ENCODE measurements at regions not wholly inside any gene's neighbourhood (a gene's known extent, or its start where the extent isn't known, plus 50 kb on each side); places are given as distances from the start of the nearest gene placed in this dataset.

DNA sequence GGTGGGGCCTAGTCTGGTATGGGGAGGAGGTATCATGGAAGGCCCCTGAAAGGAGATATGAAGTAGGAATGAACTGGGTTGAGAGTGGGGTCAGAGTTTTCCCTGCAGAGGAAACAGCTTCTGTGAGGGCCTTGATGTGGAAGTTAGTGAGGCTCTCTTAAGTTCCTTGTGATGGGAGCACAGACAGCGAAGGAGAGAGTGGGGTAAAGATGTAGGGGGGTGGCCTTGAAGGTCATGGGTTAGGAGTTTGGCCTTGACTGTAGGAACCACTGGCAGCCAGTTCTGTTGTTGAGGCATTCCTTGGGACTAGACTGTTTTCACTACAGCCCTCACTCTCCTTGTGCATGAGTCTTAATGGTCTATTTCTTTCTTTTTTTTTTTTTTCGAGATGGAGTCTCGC lies 77.8 kb upstream of the NMNAT3 start:
- POLR2A ChIA-PET: no interaction called here
- CTCF ChIA-PET: interaction anchor here (1.0 kb wide), 1 partner anchor 11 kb away, joined by 3 read pairs; no protein-coding TSS in a partner anchor
- TF ChIP-seq, protein P1, sequence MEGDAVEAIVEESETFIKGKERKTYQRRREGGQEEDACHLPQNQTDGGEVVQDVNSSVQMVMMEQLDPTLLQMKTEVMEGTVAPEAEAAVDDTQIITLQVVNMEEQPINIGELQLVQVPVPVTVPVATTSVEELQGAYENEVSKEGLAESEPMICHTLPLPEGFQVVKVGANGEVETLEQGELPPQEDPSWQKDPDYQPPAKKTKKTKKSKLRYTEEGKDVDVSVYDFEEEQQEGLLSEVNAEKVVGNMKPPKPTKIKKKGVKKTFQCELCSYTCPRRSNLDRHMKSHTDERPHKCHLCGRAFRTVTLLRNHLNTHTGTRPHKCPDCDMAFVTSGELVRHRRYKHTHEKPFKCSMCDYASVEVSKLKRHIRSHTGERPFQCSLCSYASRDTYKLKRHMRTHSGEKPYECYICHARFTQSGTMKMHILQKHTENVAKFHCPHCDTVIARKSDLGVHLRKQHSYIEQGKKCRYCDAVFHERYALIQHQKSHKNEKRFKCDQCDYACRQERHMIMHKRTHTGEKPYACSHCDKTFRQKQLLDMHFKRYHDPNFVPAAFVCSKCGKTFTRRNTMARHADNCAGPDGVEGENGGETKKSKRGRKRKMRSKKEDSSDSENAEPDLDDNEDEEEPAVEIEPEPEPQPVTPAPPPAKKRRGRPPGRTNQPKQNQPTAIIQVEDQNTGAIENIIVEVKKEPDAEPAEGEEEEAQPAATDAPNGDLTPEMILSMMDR (IDR thresholded peaks at IDR 0.05; ENCODE audit: insufficient read depth, low read depth, low read length): no peak
- no peak overlapping the region for H3K4me3 ChIP-seq (ENCODE audit: low read depth, low read length)
- DNase-seq (ENCODE audit: low read depth): no peak
- H3K36me3 ChIP-seq (ENCODE audit: control insufficient read depth, insufficient read depth, low read length): no peaks in the 10 kb centered on the region
- H3K27me3 ChIP-seq (ENCODE audit: control insufficient read depth, insufficient read depth, low read length): no peaks in the 10 kb centered on the region; the same call in 1 of the 2 replicates

DNA sequence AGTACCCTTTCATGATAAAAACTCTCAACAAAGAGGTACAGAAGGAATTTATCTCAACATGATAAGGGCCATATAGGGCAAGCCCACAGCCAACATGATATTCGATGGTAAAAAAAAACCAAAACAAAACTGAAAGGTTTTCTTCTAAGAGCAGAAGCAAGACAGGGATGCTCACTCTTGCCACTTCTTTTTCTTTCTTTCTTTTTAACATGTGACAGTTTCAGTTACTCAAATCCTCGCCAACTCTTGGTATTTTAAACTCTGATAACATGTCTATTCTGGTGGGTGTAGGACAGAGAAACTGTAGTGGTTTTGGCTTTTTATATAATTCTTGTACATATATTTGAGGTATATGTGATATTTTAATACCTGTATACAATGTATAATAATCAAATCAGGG lies 74.0 kb upstream of the NMNAT3 start:
- H3K4me3 ChIP-seq (ENCODE audit: low read depth, low read length): no peak overlapping the region
- ChIA-PET CTCF (no interaction called here), POLR2A (no interaction called here)
- no peaks in the 10 kb centered on the region for H3K36me3 ChIP-seq (ENCODE audit: control insufficient read depth, insufficient read depth, low read length)
- TF ChIP-seq, protein P1 (IDR thresholded peaks at IDR 0.05; ENCODE audit: insufficient read depth, low read depth, low read length): no peak
- no peak for DNase-seq (ENCODE audit: low read depth)
- no peaks in the 10 kb centered on the region; the same call in 1 of the 2 replicates for H3K27me3 ChIP-seq (ENCODE audit: control insufficient read depth, insufficient read depth, low read length)

DNA sequence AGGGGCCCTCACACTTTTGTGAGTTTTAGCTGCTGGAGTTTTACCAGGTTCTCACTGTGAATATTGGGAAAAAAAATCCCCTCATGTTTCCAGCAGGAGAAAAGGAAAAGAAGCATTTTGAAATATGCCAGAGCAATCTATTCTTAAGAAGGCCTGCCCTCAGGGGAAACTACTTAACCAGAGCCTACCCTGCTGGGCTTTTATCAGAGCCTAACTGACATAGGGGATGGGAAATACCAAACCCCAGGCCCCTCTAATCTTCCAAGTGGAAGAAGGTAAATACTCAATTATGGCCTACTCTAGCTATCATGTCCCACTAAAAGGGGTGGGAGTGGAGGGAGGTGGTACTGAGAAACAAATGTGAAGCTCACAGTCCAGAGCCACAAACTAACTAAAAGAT lies 68.7 kb upstream of the NMNAT3 start:
- no peaks in the 10 kb centered on the region for H3K27me3 ChIP-seq (ENCODE audit: control insufficient read depth, insufficient read depth, low read length)
- TF ChIP-seq, protein P1 (IDR thresholded peaks at IDR 0.05; ENCODE audit: insufficient read depth, low read depth, low read length): no peak
- H3K4me3 ChIP-seq (ENCODE audit: low read depth, low read length): no peak overlapping the region
- no peaks in the 10 kb centered on the region for H3K36me3 ChIP-seq (ENCODE audit: control insufficient read depth, insufficient read depth, low read length)
- no peak for DNase-seq (ENCODE audit: low read depth)
- ChIA-PET POLR2A (interaction anchor here (0.6 kb wide), 1 partner anchor 358 kb away, joined by 3 read pairs; no protein-coding TSS in a partner anchor), CTCF (interaction anchor here (0.7 to 2.9 kb wide), 2 partner anchors 26 to 28 kb away, joined by 3 to 8 read pairs; no protein-coding TSS in a partner anchor)

DNA sequence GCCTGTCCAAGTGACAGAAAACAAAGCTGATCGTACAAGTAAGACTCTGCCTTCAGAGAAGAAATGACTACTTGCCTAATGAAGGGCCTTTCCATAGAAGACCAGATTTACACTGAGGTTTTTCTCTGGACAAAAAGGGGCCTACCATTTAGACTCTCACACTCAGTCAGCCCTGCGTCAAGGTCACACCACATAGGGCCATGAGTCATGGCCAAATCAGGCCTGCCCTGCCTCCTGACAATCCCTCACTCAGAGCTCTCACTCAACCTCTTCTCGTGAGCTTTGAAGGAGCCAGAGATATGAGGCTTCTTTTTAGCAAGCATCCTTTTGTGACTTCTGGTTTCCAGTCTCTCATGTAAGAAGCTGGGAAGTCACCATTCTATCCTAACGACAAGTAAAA lies 68.1 kb upstream of the NMNAT3 start:
- no peaks in the 10 kb centered on the region for H3K36me3 ChIP-seq (ENCODE audit: control insufficient read depth, insufficient read depth, low read length)
- no peaks in the 10 kb centered on the region for H3K27me3 ChIP-seq (ENCODE audit: control insufficient read depth, insufficient read depth, low read length)
- TF ChIP-seq, protein P1 (IDR thresholded peaks at IDR 0.05; ENCODE audit: insufficient read depth, low read depth, low read length): no peak
- CTCF ChIA-PET: interaction anchor here (0.7 to 2.9 kb wide), 2 partner anchors 27 to 28 kb away, joined by 3 to 8 read pairs; no protein-coding TSS in a partner anchor
- no peak for DNase-seq (ENCODE audit: low read depth)
- POLR2A ChIA-PET: interaction anchor here (0.6 kb wide), 1 partner anchor 358 kb away, joined by 3 read pairs; no protein-coding TSS in a partner anchor
- H3K4me3 ChIP-seq (ENCODE audit: low read depth, low read length): no peak overlapping the region

DNA sequence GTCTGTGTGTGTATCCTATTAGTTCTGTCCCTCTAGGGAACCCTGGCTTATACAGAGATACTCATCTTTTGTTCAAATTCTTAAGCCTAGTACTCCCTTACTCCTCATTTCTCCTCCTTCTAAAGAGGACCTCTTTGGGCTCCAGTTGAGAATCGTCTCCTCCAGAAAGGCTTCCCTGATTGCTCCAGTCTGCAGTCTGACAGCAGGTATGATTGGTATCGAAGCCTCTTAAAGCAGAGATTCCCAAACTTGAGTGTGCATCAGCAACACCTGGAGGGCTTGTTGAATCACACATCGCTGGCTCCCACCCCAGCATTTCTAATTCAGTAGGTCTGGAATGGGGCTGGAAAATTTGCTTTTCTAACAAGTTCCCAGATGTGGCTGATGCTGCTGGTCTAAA lies 60.9 kb upstream of the NMNAT3 start:
- Histone ChIP-seq H3K4me3 (ENCODE audit: low read depth, low read length) (no peak overlapping the region), H3K36me3 (ENCODE audit: control insufficient read depth, insufficient read depth, low read length) (no peaks in the 10 kb centered on the region), H3K27me3 (ENCODE audit: control insufficient read depth, insufficient read depth, low read length) (no peaks in the 10 kb centered on the region)
- TF ChIP-seq, protein P1 (IDR thresholded peaks at IDR 0.05; ENCODE audit: insufficient read depth, low read depth, low read length): no peak
- ChIA-PET POLR2A (no interaction called here), CTCF (no interaction called here)
- no peak for DNase-seq (ENCODE audit: low read depth)

All from BJ (cell line).